Activated B cell treated with CpG ODN at 0.5 μM for 24 hours (primary cell): ENCODE measurements at regions not wholly inside any gene's neighbourhood (a gene's known extent, or its start where the extent isn't known, plus 50 kb on each side); places are given as distances from the start of the nearest gene placed in this dataset.

Source experiments
- ATAC-seq: fragments of 200-7000 bp; cut with Tn5 transposase; one replicate; pipeline ENCODE4 v1.10.0; 2021; ENCODE audit warnings: low read depth, mild to moderate bottlenecking, moderate library complexity
- CTCF ChIA-PET: fragments of 350-600 bp; sonication (Branson Sonifier 250); formaldehyde crosslinking; loops from one replicate; lab custom pipeline; 2021; ENCODE audit warnings: antibody characterized with exemption; lab: Charles Lee
- POLR2A ChIA-PET: fragments of 350-600 bp; sonication (Branson Sonifier 250); formaldehyde crosslinking; loops from one replicate; lab custom pipeline; 2021; ENCODE audit warnings: antibody characterized with exemption; lab: Charles Lee
- DNase-seq: peaks from one replicate; pipeline ENCODE4 v3.0.0; 2022
- H3K27ac Mint-ChIP-seq: one replicate; pipeline ENCODE4 v1.8.0; 2020; ENCODE audit warnings: mixed read lengths
- H3K27me3 Mint-ChIP-seq: one replicate; pipeline ENCODE4 v1.8.0; 2021; ENCODE audit warnings: mixed read lengths
- H3K36me3 Mint-ChIP-seq: one replicate; pipeline ENCODE4 v1.8.0; 2021; ENCODE audit warnings: low read depth, mixed read lengths
- H3K4me1 Mint-ChIP-seq: one replicate; pipeline ENCODE4 v1.8.0; 2021; ENCODE audit warnings: mixed read lengths
- H3K4me3 Mint-ChIP-seq: one replicate; pipeline ENCODE4 v1.8.0; 2020; ENCODE audit warnings: mild to moderate bottlenecking, mixed read lengths
- H3K9me3 Mint-ChIP-seq: one replicate; pipeline ENCODE4 v1.8.0; 2020; ENCODE audit warnings: mixed read lengths
- intact Hi-C: fragments of 100-400 bp; cut with micrococcal nuclease; formaldehyde crosslinking; loops from one replicate; pipeline ENCODE4 v1.15.1; 2024
- TF ChIP-seq, protein P1 (sequence below): fragments of 200-600 bp; IDR thresholded peaks from one replicate; pipeline ENCODE4 v1.8.0; 2022; ENCODE audit warnings: antibody characterized with exemption, mild to moderate bottlenecking

DNA sequence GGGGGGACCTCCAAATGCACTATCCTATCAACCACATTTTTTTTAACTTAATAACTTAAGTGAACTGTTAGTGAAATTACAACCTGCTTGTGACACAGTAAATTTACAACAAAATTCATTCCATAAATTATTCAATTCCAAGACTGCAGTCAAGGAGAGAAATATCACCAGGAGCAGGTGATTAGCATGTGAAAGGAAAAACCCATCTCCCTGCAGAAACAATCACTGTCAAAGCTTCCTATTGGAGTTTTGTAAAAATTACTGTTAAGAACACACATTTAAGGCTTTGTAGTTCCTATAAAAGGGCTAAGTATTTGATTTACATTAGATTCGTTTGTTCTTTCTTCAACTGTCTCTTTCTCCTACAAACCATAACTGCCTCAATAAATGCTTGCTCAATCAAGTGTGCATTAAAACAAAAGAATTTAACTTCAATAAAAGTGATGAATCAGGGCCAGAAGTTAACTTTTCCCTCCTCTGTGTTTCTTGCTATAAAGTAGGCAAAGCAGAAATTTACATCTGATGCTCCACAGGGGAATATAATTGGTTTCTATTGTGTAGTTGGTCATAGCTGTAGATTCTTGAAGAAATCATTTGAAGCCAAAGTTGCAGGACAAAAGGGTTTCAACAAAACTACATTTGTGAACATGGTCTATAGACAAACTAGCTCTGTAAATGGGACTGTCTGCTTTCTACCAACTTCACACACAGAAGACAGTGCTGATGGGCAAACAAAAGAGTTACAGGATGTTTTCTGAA is 195.1 kb upstream of the PSMD7 start:
- POLR2A ChIA-PET: no interaction called here

DNA sequence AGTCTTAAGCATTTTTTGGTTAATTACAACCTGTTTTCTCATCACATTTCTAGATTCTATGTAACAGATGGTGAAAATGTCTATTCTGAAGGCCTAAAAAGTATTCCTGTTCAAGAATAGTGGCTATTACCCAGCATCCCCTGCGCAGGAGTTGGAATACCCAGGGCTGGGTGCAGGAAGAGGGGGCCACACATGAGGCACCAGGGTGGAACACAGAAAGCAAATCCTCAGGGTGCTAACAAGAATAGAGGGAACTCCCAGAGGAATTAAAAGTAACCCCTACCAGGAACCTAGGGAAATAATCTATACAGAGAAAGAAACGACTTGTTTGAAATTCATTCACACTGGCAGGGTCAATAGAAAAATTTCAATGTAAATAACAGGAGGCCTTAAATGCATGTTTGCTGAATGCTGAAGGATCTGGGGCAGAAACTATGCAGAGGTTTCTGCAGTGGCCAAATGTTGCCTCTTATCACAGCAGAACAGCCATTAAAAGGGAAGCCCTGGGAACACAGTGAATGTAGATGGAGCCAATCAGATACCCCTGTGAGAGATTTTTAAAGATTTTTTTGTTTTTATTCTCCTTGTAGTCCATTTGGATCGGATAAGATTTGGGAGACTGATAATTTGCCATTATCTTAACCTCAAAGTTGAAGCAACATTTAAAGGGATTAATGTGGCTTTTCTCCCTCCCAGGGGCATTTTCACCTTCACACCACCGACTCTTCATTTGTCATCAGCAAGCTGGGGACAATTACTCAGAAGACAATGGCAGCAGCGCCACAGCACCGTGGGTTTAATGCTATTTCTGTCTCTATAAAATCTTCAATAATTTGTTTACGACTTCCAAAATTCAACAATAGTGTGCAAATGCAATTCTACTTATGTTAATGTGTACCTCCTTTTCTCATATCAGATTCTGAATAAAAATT is 196.0 kb upstream of the PSMD7 start:
- H3K36me3 Mint-ChIP-seq: no peaks in the 10 kb centered on the region
- H3K27me3 Mint-ChIP-seq: no peaks in the 10 kb centered on the region
- ATAC-seq (no peak), DNase-seq (no peak)
- TF ChIP-seq, protein P1, sequence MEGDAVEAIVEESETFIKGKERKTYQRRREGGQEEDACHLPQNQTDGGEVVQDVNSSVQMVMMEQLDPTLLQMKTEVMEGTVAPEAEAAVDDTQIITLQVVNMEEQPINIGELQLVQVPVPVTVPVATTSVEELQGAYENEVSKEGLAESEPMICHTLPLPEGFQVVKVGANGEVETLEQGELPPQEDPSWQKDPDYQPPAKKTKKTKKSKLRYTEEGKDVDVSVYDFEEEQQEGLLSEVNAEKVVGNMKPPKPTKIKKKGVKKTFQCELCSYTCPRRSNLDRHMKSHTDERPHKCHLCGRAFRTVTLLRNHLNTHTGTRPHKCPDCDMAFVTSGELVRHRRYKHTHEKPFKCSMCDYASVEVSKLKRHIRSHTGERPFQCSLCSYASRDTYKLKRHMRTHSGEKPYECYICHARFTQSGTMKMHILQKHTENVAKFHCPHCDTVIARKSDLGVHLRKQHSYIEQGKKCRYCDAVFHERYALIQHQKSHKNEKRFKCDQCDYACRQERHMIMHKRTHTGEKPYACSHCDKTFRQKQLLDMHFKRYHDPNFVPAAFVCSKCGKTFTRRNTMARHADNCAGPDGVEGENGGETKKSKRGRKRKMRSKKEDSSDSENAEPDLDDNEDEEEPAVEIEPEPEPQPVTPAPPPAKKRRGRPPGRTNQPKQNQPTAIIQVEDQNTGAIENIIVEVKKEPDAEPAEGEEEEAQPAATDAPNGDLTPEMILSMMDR: no peak
- no peaks in the 10 kb centered on the region for H3K4me1 Mint-ChIP-seq
- no peak overlapping the region for H3K4me3 Mint-ChIP-seq
- H3K9me3 Mint-ChIP-seq: peaks cover 5% of the 10 kb centered on the region
- intact Hi-C loops: no loop called here
- ChIA-PET POLR2A (no interaction called here), CTCF (no interaction called here)
- no peak overlapping the region for H3K27ac Mint-ChIP-seq

More for the DNA sequence above, 195.1 kb upstream of the PSMD7 start:
- Mint-ChIP-seq H3K4me1 (no peaks in the 10 kb centered on the region), H3K36me3 (no peaks in the 10 kb centered on the region), H3K4me3 (no peak overlapping the region), H3K9me3 (peaks cover 5% of the 10 kb centered on the region), H3K27me3 (no peaks in the 10 kb centered on the region), H3K27ac (no peak overlapping the region)
- CTCF ChIA-PET: no interaction called here
- intact Hi-C loops: no loop called here
- TF ChIP-seq, protein P1: no peak
- no peak for DNase-seq
- ATAC-seq: no peak

DNA sequence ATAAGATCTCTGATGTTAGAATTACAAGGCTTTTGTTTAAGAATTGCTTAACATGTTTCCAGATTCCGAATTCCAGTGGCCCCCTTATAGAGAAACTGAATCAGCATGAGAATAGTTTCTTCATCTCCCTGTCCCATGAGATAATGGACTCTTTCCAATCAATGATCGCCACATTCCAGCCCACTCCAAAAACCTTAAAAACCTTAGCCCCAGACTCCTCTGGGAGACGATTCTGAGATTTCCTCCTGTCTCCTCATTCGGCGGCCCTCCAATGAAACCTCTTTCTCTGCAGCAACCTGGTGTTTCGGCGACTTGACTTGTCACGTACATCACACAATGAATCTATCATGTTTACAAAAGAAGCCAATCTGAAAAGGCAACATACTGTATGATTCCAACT is 197.1 kb upstream of the PSMD7 start:
- Mint-ChIP-seq H3K9me3 (peaks cover 5% of the 10 kb centered on the region), H3K4me3 (no peak overlapping the region), H3K27ac (no peak overlapping the region), H3K4me1 (peaks cover 4% of the 10 kb centered on the region), H3K27me3 (no peaks in the 10 kb centered on the region), H3K36me3 (no peaks in the 10 kb centered on the region)
- CTCF ChIA-PET: no interaction called here
- no peak for ATAC-seq
- no peak for DNase-seq
- POLR2A ChIA-PET: no interaction called here
- intact Hi-C loops: no loop called here
- TF ChIP-seq, protein P1: no peak

DNA sequence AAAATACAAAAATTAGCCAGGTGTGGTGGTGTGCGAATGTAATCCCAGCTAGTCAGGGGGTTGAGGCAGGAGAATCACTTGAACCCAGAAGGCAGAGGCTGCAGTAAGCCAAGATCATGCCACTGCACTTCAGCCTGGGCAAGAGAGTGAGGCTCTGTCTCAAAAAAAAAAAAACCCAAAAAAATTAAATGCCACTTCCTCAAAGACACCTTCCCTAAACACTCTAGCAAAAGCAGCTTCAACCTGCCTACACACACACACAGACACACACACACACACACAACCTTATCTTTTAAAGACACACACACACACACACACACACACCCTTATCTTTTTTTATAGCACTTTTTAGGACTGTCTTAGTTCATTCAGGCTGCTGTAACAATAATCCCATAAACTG is 201.7 kb upstream of the PSMD7 start:
- ATAC-seq (no peak), DNase-seq (no peak)
- Mint-ChIP-seq H3K4me1 (peaks cover 7% of the 10 kb centered on the region), H3K9me3 (no peaks in the 10 kb centered on the region), H3K36me3 (no peaks in the 10 kb centered on the region), H3K27me3 (no peaks in the 10 kb centered on the region), H3K27ac (no peak overlapping the region), H3K4me3 (no peak overlapping the region)
- TF ChIP-seq, protein P1: no peak
- CTCF ChIA-PET: no interaction called here
- intact Hi-C loops: no loop called here
- POLR2A ChIA-PET: no interaction called here

DNA sequence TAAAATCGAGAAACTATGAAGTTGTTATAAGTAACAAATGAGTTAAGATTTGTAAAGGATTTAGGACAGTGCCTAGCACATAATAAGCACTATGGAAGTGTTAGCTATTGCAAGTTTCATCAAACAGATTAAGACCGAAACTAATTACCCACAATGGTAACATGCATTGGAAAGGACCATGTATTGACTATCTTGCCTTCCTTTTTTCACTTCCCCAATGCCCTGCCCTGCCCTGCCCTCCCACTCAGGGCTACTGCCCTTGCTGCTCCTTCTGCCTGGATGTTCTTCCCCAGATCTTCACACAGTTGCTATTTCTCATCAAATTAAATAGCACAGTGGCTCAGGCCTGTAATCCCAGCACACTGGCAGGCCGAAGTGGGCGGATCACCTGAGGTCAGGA is 202.1 kb upstream of the PSMD7 start:
- CTCF ChIA-PET: no interaction called here
- ATAC-seq: no peak
- Mint-ChIP-seq H3K4me3 (no peak overlapping the region), H3K36me3 (no peaks in the 10 kb centered on the region), H3K4me1 (peaks cover 7% of the 10 kb centered on the region), H3K27ac (no peak overlapping the region), H3K27me3 (no peaks in the 10 kb centered on the region), H3K9me3 (no peaks in the 10 kb centered on the region)
- intact Hi-C loops: no loop called here
- POLR2A ChIA-PET: no interaction called here
- TF ChIP-seq, protein P1: no peak
- no peak for DNase-seq
